LNCAP (cell line): ENCODE measurements at regions not wholly inside any gene's neighbourhood (a gene's known extent, or its start where the extent isn't known, plus 50 kb on each side); places are given as distances from the start of the nearest gene placed in this dataset.

ENCODE experiments used
- TF ChIP-seq, protein P1 (sequence below): fragments of 450-650 bp; IDR thresholded peaks from 2 replicates; pipeline ENCODE4 v1.5.1; 2017; ENCODE audit warnings: mild to moderate bottlenecking

DNA sequence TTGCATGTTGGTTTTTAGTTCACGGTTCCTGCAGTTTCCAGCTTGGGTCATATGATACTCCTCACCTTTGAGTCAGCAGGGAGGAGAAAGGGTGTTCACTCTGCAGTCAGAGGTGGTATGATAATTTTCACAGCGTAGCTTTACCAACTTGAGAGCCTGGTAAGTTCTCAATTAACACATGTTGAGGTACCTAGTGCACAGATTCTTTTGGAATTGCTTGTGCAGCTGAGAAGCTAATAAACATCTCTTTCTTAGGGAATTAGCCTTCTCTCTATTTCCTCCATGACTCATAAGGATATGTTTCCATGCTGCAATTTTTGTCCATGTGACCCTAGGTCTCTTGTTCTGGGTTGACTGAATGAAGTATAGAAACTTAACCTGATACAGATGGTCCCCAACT is 166.6 kb downstream of the KIF20B start:
- TF ChIP-seq, protein P1, sequence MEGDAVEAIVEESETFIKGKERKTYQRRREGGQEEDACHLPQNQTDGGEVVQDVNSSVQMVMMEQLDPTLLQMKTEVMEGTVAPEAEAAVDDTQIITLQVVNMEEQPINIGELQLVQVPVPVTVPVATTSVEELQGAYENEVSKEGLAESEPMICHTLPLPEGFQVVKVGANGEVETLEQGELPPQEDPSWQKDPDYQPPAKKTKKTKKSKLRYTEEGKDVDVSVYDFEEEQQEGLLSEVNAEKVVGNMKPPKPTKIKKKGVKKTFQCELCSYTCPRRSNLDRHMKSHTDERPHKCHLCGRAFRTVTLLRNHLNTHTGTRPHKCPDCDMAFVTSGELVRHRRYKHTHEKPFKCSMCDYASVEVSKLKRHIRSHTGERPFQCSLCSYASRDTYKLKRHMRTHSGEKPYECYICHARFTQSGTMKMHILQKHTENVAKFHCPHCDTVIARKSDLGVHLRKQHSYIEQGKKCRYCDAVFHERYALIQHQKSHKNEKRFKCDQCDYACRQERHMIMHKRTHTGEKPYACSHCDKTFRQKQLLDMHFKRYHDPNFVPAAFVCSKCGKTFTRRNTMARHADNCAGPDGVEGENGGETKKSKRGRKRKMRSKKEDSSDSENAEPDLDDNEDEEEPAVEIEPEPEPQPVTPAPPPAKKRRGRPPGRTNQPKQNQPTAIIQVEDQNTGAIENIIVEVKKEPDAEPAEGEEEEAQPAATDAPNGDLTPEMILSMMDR, result no peak

DNA sequence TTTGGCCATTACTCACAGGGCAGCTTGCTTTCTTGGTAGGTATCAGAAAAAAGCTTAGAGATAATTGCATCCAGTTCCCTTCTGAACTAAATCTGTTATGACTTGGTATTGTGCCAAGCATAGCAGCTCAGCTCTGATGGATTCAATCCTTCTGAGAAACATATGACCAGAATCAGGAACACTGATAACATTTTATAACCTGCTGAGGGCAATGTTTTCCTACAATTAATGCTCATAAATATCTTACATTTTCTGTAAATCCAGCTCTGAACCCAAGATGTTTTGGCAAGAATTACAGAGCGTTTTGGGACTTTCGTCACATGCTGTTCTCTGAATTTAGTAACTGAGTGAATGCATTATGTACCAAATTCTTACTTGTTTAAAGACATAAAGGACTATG is 167.8 kb downstream of the KIF20B start:
- TF ChIP-seq, protein P1, result no peak

DNA sequence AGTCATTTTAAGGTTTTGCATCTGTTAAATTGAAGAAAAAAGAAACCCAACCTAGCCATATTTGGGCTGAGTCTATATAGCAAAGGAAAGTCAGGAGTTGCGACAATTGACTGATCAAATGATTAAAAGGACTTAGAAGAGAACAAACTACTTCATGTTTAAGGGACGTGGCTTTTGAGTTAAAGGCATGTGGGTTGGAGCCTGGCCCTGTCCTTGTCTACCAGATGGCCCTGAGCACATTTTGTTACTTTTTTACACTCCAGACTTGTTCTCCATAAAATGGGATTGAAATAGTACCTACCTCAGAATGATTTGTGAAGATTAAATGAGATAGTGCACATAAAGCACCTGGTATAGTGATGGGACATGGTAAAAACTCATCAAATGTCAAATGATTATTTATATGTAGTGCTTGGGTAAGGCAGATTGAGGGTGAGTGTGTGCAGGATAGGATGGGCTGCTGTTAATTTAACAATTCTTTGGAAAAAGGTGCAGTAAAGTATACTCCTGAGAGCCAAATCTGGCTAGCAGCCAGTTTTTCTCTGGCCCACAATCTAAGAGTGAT is 168.3 kb downstream of the KIF20B start:
- TF ChIP-seq, protein P1, result no peak

DNA sequence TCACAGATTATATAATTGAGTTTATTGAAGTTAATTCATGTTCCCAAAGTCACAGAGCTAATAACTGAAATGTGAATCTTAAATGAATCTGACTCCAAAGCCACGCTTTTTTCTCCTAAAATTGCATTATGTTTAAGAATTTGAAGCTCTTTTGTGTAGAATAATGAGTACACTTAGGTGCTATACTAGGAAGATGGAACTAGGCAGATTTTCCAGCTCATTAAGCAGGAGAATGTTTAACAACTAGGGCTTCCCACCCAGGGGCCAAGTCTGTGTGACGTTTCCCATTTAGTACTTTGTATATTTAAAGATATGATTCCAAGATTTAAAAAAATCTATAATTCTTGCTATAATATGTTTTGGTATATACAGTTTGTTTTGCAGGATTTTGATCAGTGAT is 169.5 kb downstream of the KIF20B start:
- TF ChIP-seq, protein P1, result no peak

DNA sequence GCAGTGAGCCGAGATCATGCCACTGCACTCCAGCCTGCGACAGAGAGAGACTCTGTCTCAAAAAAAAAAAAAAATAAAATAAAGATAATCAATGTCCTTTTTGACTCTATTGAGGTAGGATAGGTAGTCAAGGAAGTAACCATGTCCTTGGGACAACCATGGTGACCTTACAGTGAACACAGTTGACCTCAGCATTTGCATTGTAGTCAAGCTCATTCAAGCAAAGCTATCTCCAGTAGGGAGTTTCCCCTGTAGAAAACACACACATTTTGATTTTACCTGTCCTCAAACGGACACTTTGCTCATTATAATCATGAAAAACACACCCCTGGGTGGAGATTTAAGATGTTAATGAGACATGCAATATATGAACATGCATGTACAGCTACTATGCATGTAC is 171.7 kb downstream of the KIF20B start:
- TF ChIP-seq, protein P1, result no peak

DNA sequence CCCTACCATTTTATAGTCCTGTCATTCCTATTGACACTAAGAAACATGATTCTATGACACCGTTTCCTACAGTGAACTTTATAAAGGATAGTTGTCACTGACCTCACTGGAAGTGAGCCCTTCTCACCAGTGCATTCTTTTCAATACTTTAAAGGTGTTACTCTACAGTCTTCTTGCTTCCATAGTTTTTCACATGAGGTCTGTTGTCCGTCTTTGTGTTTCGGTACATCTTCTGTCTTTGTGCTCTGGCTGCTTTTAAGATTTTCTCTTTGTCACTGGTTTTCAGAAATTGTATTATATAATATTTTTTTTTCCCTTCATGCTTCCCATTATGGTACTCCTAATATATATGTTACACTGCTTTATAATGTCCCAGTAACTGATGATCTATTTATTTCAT is 174.2 kb downstream of the KIF20B start:
- TF ChIP-seq, protein P1, result no peak

DNA sequence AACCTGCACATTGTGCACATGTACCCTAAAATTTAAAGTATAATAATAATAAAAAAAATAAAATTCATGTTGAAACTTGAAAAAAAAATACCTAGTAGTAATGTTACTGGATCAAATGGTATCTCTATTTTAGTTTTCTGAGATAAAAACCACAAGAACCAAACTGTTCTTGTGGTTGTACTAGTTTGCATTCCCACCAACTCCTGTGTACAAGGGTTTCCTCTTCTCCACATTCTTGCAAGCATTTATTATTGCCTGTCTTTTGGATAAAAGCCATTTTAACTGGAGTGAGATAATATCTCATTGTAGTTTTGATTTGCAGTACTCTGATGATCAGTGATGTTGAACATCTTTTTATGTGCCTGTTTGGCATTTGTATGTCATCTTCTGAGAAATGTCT is 177.7 kb downstream of the KIF20B start:
- TF ChIP-seq, protein P1, result no peak

DNA sequence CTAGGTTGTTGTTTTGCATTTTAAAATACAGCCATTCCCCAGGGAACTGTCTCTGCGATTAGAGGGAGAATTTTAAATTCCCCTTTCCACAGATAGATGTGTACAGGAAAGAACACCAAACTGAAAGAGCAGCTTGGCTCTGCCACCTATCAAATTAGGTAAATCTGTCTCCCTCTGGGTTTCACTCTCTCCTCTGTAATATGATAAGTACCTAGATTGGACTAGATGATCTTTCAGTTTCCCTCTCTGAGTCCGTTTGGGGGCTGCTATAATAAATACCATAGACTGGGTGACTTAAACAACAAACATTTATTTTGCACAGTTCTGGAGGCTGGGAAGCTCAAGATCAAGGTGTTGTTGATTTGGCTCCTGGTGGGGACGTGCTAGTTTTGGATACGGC is 186.0 kb downstream of the KIF20B start:
- TF ChIP-seq, protein P1, result no peak
